H1 (cell line): ENCODE measurements at regions not wholly inside any gene's neighbourhood (a gene's known extent, or its start where the extent isn't known, plus 50 kb on each side); places are given as distances from the start of the nearest gene placed in this dataset.

Source experiments
- CBX8 ChIP-seq: fragments of 300-800, 300-1000 bp; sonication (generic); IDR thresholded peaks from 2 replicates; pipeline ENCODE4 v1.7.1; 2016; ENCODE audit warnings: low read depth, low read length, borderline replicate concordance
- EZH2 ChIP-seq: fragments of 200-600 bp; sonication (generic); IDR thresholded peaks from 2 replicates; pipeline ENCODE4 v1.7.1; 2012; ENCODE audit warnings: low read depth, mild to moderate bottlenecking, moderate library complexity, low read length, inconsistent platforms; ENCODE audit not compliant: severe bottlenecking
- GTF2F1 ChIP-seq: IDR thresholded peaks from 2 replicates; pipeline ENCODE4 v1.6.1; 2012; ENCODE audit warnings: low read depth, low read length, improper control_type of control experiment, borderline replicate concordance
- JUND ChIP-seq: IDR thresholded peaks from 2 replicates; pipeline ENCODE4 v1.6.1; 2011; ENCODE audit warnings: mild to moderate bottlenecking, improper control_type of control experiment, low read length
- MAFK ChIP-seq: IDR thresholded peaks from 2 replicates; pipeline ENCODE4 v1.6.1; 2012; ENCODE audit warnings: low read depth, mild to moderate bottlenecking, improper control_type of control experiment, low read length
- PHF8 ChIP-seq: fragments of 200-600 bp; sonication (generic); conservative IDR thresholded peaks from 2 replicates; pipeline ENCODE4 v1.7.1; 2012; ENCODE audit warnings: low read depth, mild to moderate bottlenecking, inconsistent platforms, low read length, moderate library complexity
- POLR2A ChIP-seq, 2 experiments: IDR thresholded peaks; 1 replicate in 1 of 2; 2 replicates in 1 of 2; pipeline ENCODE4 v1.6.1; 2011; ENCODE audit warnings: low read depth in 2 of 2, low read length in 2 of 2, mild to moderate bottlenecking in 2 of 2; ENCODE audit errors: control extremely low read depth in 1 of 2
- RNF2 ChIP-seq: fragments of 200-900, 300-1000 bp; sonication (generic); IDR thresholded peaks from 2 replicates; pipeline ENCODE4 v1.7.1; 2016; ENCODE audit warnings: borderline replicate concordance, low read depth, mild to moderate bottlenecking, antibody characterized with exemption, low read length; ENCODE audit not compliant: poor library complexity, severe bottlenecking; ENCODE audit errors: missing control alignments
- SIN3A ChIP-seq, 2 experiments: IDR thresholded peaks in 1 of 2; conservative IDR thresholded peaks in 1 of 2; 2 replicates each; pipeline ENCODE4 v1.6.1; 2011 to 2012; ENCODE audit warnings: low read length in 2 of 2, improper control_type of control experiment in 1 of 2, low read depth in 1 of 2, mild to moderate bottlenecking in 1 of 2
- SP4 ChIP-seq: IDR thresholded peaks from 2 replicates; pipeline ENCODE4 v1.6.1; 2012; ENCODE audit warnings: low read length, inconsistent platforms
- TF ChIP-seq, protein P1 (sequence below): fragments of 300-600 bp; sonication (generic); IDR thresholded peaks from 2 replicates; pipeline ENCODE4 v1.7.1; 2012; ENCODE audit warnings: low read length, moderate library complexity, mild to moderate bottlenecking, inconsistent platforms; ENCODE audit not compliant: insufficient replicate concordance

DNA sequence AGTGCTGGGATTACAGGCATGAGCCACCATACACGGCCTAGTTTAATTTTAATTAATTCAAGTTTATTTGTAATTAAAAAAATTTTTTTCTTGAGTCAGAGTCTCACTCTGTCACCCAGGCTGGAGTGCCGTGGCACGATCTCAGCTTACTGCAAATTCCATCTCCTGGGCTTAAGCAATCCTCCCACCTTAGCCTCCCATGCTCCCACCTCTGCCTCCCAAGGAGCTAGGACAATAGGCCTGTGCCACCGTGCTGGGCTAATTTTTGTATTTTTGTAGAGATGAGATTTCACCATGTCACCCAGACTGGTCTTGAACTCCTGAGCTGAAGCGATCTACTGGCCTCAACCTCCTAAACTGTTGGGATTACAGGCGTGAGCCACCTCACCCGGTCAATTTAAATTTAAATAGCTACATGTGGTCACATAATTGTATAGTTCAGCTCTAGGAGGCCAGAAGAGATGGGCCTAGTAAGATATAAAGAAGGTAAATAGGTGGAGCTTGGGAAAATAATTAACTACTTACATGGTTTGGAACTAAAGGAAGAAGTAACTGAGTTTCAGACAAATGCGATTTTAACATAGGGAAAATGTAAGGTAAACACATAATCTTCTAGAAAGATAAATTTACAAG lies 220.0 kb upstream of the CITED2 start (continued):
- TF ChIP-seq, protein P1, sequence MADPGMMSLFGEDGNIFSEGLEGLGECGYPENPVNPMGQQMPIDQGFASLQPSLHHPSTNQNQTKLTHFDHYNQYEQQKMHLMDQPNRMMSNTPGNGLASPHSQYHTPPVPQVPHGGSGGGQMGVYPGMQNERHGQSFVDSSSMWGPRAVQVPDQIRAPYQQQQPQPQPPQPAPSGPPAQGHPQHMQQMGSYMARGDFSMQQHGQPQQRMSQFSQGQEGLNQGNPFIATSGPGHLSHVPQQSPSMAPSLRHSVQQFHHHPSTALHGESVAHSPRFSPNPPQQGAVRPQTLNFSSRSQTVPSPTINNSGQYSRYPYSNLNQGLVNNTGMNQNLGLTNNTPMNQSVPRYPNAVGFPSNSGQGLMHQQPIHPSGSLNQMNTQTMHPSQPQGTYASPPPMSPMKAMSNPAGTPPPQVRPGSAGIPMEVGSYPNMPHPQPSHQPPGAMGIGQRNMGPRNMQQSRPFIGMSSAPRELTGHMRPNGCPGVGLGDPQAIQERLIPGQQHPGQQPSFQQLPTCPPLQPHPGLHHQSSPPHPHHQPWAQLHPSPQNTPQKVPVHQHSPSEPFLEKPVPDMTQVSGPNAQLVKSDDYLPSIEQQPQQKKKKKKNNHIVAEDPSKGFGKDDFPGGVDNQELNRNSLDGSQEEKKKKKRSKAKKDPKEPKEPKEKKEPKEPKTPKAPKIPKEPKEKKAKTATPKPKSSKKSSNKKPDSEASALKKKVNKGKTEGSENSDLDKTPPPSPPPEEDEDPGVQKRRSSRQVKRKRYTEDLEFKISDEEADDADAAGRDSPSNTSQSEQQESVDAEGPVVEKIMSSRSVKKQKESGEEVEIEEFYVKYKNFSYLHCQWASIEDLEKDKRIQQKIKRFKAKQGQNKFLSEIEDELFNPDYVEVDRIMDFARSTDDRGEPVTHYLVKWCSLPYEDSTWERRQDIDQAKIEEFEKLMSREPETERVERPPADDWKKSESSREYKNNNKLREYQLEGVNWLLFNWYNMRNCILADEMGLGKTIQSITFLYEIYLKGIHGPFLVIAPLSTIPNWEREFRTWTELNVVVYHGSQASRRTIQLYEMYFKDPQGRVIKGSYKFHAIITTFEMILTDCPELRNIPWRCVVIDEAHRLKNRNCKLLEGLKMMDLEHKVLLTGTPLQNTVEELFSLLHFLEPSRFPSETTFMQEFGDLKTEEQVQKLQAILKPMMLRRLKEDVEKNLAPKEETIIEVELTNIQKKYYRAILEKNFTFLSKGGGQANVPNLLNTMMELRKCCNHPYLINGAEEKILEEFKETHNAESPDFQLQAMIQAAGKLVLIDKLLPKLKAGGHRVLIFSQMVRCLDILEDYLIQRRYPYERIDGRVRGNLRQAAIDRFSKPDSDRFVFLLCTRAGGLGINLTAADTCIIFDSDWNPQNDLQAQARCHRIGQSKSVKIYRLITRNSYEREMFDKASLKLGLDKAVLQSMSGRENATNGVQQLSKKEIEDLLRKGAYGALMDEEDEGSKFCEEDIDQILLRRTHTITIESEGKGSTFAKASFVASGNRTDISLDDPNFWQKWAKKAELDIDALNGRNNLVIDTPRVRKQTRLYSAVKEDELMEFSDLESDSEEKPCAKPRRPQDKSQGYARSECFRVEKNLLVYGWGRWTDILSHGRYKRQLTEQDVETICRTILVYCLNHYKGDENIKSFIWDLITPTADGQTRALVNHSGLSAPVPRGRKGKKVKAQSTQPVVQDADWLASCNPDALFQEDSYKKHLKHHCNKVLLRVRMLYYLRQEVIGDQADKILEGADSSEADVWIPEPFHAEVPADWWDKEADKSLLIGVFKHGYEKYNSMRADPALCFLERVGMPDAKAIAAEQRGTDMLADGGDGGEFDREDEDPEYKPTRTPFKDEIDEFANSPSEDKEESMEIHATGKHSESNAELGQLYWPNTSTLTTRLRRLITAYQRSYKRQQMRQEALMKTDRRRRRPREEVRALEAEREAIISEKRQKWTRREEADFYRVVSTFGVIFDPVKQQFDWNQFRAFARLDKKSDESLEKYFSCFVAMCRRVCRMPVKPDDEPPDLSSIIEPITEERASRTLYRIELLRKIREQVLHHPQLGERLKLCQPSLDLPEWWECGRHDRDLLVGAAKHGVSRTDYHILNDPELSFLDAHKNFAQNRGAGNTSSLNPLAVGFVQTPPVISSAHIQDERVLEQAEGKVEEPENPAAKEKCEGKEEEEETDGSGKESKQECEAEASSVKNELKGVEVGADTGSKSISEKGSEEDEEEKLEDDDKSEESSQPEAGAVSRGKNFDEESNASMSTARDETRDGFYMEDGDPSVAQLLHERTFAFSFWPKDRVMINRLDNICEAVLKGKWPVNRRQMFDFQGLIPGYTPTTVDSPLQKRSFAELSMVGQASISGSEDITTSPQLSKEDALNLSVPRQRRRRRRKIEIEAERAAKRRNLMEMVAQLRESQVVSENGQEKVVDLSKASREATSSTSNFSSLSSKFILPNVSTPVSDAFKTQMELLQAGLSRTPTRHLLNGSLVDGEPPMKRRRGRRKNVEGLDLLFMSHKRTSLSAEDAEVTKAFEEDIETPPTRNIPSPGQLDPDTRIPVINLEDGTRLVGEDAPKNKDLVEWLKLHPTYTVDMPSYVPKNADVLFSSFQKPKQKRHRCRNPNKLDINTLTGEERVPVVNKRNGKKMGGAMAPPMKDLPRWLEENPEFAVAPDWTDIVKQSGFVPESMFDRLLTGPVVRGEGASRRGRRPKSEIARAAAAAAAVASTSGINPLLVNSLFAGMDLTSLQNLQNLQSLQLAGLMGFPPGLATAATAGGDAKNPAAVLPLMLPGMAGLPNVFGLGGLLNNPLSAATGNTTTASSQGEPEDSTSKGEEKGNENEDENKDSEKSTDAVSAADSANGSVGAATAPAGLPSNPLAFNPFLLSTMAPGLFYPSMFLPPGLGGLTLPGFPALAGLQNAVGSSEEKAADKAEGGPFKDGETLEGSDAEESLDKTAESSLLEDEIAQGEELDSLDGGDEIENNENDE: no peak
- TF ChIP-seq JUND (no peak), SIN3A (conservative IDR thresholded peaks at IDR 0.05 in 1 of 2, IDR thresholded peaks at IDR 0.05 in 1 of 2; ENCODE audit: low read depth in 1 of 2, low read length in 2 of 2) (no peak), PHF8 (no peak), EZH2 (no peak), POLR2A (IDR thresholded peaks at IDR 0.05; ENCODE audit: control extremely low read depth in 1 of 2, low read depth in 2 of 2, low read length in 2 of 2) (no peak), GTF2F1 (no peak), RNF2 (no peak), MAFK (no peak), SP4 (no peak), CBX8 (no peak)
